GM23338 (cell line): ENCODE measurements at regions not wholly inside any gene's neighbourhood (a gene's known extent, or its start where the extent isn't known, plus 50 kb on each side); places are given as distances from the start of the nearest gene placed in this dataset.

ENCODE experiments used
- CREB1 ChIP-seq: fragments of 250-450 bp; sonication (Bioruptor Pico); IDR thresholded peaks from 2 replicates; pipeline ENCODE4 v1.5.0; 2020; ENCODE audit warnings: low read depth, mild to moderate bottlenecking, moderate library complexity
- CTCF ChIP-seq, 2 experiments: fragments of 200-600 bp in 1 of 2; sonication (generic) in 1 of 2; conservative IDR thresholded peaks; 2 replicates each; pipeline versions ENCODE4 v1.5.1 to v1.6.1; 2016 to 2017; ENCODE audit warnings: antibody characterized with exemption in 2 of 2, low read depth in 2 of 2, mild to moderate bottlenecking in 2 of 2, moderate library complexity in 1 of 2
- EZH2 ChIP-seq: fragments of 200-600 bp; sonication (generic); IDR thresholded peaks from one replicate; pipeline ENCODE4 v1.8.0; 2017; ENCODE audit warnings: antibody characterized with exemption, mild to moderate bottlenecking, low read depth; ENCODE audit not compliant: unreplicated experiment
- EZH2phosphoT487 ChIP-seq: fragments of 200-600 bp; sonication (generic); IDR thresholded peaks from one replicate; pipeline ENCODE4 v1.8.1; 2018; ENCODE audit warnings: antibody characterized with exemption; ENCODE audit not compliant: unreplicated experiment
- JUNB ChIP-seq: IDR thresholded peaks from one replicate; pipeline ENCODE4 v1.6.1; 2016; ENCODE audit warnings: antibody characterized with exemption; ENCODE audit not compliant: unreplicated experiment
- NANOG ChIP-seq: IDR thresholded peaks from 2 replicates; pipeline ENCODE4 v1.6.1; 2016; ENCODE audit warnings: antibody characterized with exemption, borderline replicate concordance
- POLR2AphosphoS5 ChIP-seq: IDR thresholded peaks from 2 replicates; pipeline ENCODE4 v1.6.1; 2016; ENCODE audit warnings: antibody characterized with exemption, low read depth
- REST ChIP-seq: IDR thresholded peaks from one replicate; pipeline ENCODE4 v1.6.1; 2018; ENCODE audit warnings: antibody characterized with exemption; ENCODE audit not compliant: unreplicated experiment
- STAT1 ChIP-seq: IDR thresholded peaks from one replicate; pipeline ENCODE4 v1.6.1; 2016; ENCODE audit warnings: antibody characterized with exemption; ENCODE audit not compliant: unreplicated experiment
- ZNF331 ChIP-seq: fragments of 250-450 bp; sonication (Bioruptor Pico); IDR thresholded peaks from 2 replicates; pipeline ENCODE4 v1.5.0; 2020; ENCODE audit warnings: low read depth, mild to moderate bottlenecking, moderate library complexity
- TF ChIP-seq, protein P1 (sequence below): fragments of 250-450 bp; sonication (Bioruptor Pico); IDR thresholded peaks from 2 replicates; pipeline ENCODE4 v1.5.0; 2020; ENCODE audit warnings: mild to moderate bottlenecking, moderate library complexity

- TF ChIP-seq EZH2phosphoT487 (no peak), CREB1 (CRISPR knock-in tag) (no peak), EZH2 (no peak), CTCF (conservative IDR thresholded peaks at IDR 0.05; ENCODE audit: low read depth in 2 of 2) (no peak), POLR2AphosphoS5 (no peak), REST (no peak), ZNF331 (no peak), STAT1 (no peak), JUNB (no peak), NANOG (no peak)
- TF ChIP-seq, protein P1, sequence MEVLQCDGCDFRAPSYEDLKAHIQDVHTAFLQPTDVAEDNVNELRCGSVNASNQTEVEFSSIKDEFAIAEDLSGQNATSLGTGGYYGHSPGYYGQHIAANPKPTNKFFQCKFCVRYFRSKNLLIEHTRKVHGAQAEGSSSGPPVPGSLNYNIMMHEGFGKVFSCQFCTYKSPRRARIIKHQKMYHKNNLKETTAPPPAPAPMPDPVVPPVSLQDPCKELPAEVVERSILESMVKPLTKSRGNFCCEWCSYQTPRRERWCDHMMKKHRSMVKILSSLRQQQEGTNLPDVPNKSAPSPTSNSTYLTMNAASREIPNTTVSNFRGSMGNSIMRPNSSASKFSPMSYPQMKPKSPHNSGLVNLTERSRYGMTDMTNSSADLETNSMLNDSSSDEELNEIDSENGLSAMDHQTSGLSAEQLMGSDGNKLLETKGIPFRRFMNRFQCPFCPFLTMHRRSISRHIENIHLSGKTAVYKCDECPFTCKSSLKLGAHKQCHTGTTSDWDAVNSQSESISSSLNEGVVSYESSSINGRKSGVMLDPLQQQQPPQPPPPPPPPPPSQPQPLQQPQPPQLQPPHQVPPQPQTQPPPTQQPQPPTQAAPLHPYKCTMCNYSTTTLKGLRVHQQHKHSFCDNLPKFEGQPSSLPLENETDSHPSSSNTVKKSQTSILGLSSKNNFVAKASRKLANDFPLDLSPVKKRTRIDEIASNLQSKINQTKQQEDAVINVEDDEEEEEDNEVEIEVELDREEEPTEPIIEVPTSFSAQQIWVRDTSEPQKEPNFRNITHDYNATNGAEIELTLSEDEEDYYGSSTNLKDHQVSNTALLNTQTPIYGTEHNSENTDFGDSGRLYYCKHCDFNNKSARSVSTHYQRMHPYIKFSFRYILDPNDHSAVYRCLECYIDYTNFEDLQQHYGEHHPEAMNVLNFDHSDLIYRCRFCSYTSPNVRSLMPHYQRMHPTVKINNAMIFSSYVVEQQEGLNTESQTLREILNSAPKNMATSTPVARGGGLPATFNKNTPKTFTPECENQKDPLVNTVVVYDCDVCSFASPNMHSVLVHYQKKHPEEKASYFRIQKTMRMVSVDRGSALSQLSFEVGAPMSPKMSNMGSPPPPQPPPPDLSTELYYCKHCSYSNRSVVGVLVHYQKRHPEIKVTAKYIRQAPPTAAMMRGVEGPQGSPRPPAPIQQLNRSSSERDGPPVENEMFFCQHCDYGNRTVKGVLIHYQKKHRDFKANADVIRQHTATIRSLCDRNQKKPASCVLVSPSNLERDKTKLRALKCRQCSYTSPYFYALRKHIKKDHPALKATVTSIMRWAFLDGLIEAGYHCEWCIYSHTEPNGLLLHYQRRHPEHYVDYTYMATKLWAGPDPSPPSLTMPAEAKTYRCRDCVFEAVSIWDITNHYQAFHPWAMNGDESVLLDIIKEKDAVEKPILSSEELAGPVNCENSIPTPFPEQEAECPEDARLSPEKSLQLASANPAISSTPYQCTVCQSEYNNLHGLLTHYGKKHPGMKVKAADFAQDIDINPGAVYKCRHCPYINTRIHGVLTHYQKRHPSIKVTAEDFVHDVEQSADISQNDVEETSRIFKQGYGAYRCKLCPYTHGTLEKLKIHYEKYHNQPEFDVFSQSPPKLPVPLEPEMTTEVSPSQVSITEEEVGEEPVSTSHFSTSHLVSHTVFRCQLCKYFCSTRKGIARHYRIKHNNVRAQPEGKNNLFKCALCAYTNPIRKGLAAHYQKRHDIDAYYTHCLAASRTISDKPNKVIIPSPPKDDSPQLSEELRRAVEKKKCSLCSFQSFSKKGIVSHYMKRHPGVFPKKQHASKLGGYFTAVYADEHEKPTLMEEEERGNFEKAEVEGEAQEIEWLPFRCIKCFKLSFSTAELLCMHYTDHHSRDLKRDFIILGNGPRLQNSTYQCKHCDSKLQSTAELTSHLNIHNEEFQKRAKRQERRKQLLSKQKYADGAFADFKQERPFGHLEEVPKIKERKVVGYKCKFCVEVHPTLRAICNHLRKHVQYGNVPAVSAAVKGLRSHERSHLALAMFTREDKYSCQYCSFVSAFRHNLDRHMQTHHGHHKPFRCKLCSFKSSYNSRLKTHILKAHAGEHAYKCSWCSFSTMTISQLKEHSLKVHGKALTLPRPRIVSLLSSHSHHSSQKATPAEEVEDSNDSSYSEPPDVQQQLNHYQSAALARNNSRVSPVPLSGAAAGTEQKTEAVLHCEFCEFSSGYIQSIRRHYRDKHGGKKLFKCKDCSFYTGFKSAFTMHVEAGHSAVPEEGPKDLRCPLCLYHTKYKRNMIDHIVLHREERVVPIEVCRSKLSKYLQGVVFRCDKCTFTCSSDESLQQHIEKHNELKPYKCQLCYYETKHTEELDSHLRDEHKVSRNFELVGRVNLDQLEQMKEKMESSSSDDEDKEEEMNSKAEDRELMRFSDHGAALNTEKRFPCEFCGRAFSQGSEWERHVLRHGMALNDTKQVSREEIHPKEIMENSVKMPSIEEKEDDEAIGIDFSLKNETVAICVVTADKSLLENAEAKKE (CRISPR knock-in tag), result no peak
Observed at GRCh38 chr18:44066541-44066940, 614.1 kb upstream of the SETBP1 start.
